H1 (cell line): ENCODE measurements at regions not wholly inside any gene's neighbourhood (a gene's known extent, or its start where the extent isn't known, plus 50 kb on each side); places are given as distances from the start of the nearest gene placed in this dataset.

Experiments
- CTCF ChIA-PET: fragments of 300-600 bp; sonication (Branson Sonifier 250); formaldehyde crosslinking; loops from one replicate; lab custom pipeline; 2021; ENCODE audit not compliant: partially characterized antibody; lab: Charles Lee
- POLR2A ChIA-PET: fragments of 300-600 bp; sonication (Branson Sonifier 250); formaldehyde crosslinking; loops from one replicate; lab custom pipeline; 2021; ENCODE audit warnings: inconsistent platforms; ENCODE audit not compliant: partially characterized antibody; lab: Charles Lee
- DNase-seq, 2 experiments: peaks; one replicate each; pipeline versions ENCODE4 v3.0.0 to v3.0.0-alpha.2; 2010 to 2022; ENCODE audit warnings: low spot score in 2 of 2, low read depth in 1 of 2, mixed read lengths in 1 of 2
- FAIRE-seq: peaks from 2 replicates; lab custom pipeline; 2011; peaks lifted over from hg19 to GRCh38; lab: Jason Lieb, UNC
- H2AFZ ChIP-seq: 2 replicates; pipeline ENCODE4 v1.8.1; 2012; ENCODE audit warnings: low read length, inconsistent platforms
- H2AK5ac ChIP-seq: 2 replicates; pipeline ENCODE4 v1.6.1; 2013; ENCODE audit warnings: low read depth, low read length
- H2BK120ac ChIP-seq: replicated peaks from 2 replicates; pipeline ENCODE3; 2013; ENCODE audit warnings: low read depth, low read length, inconsistent platforms
- H2BK12ac ChIP-seq: 2 replicates; pipeline ENCODE4 v1.6.1; 2013; ENCODE audit warnings: low read depth, low read length
- H2BK15ac ChIP-seq: 2 replicates; pipeline ENCODE4 v1.6.1; 2013; ENCODE audit warnings: low read length
- H2BK20ac ChIP-seq: 2 replicates; pipeline ENCODE4 v1.6.1; 2013; ENCODE audit warnings: low read length
- H2BK5ac ChIP-seq: 2 replicates; pipeline ENCODE4 v1.6.1; 2013; ENCODE audit warnings: low read depth, low read length
- H3K14ac ChIP-seq: 2 replicates; pipeline ENCODE4 v1.6.1; 2013; ENCODE audit warnings: inconsistent platforms; ENCODE audit not compliant: insufficient read length
- H3K18ac ChIP-seq: 2 replicates; pipeline ENCODE4 v1.6.1; 2013; ENCODE audit warnings: low read length; ENCODE audit errors: extremely low read depth
- H3K23ac ChIP-seq: 2 replicates; pipeline ENCODE4 v1.6.1; 2013; ENCODE audit warnings: inconsistent platforms; ENCODE audit not compliant: insufficient read length
- H3K23me2 ChIP-seq: 2 replicates; pipeline ENCODE4 v1.6.1; 2013; ENCODE audit warnings: low read depth, low read length
- H3K27ac ChIP-seq: 2 replicates; pipeline ENCODE4 v1.6.1; 2011; ENCODE audit warnings: low read depth, low read length, inconsistent platforms
- H3K27me3 ChIP-seq, 4 experiments: replicated peaks in 1 of 4; 1 replicate in 1 of 4; 2 replicates in 3 of 4; pipeline versions ENCODE4 v1.6.1 to v1.8.1; 2011 to 2013; ENCODE audit warnings: low read length in 3 of 4, mild to moderate bottlenecking in 3 of 4, inconsistent platforms in 2 of 4, mixed read lengths in 2 of 4, moderate library complexity in 1 of 4; ENCODE audit not compliant: control insufficient read depth in 3 of 4, insufficient read depth in 3 of 4; ENCODE audit errors: extremely low read depth in 1 of 4
- H3K36me3 ChIP-seq, 4 experiments: 2 replicates each; pipeline versions ENCODE4 v1.6.1 to v1.8.1; 2011 to 2013; ENCODE audit warnings: mild to moderate bottlenecking in 4 of 4, low read length in 3 of 4, moderate library complexity in 2 of 4, control low read depth in 1 of 4, inconsistent platforms in 1 of 4; ENCODE audit not compliant: insufficient read depth in 4 of 4, control insufficient read depth in 2 of 4
- H3K4ac ChIP-seq: replicated peaks from 2 replicates; pipeline ENCODE3; 2013; ENCODE audit warnings: low read length, low read depth, mixed read lengths, inconsistent platforms; ENCODE audit not compliant: insufficient read length
- H3K4me1 ChIP-seq, 4 experiments: replicated peaks in 1 of 4; 1 replicate in 1 of 4; 2 replicates in 3 of 4; pipeline versions ENCODE4 v1.6.1 to v1.8.1; 2011 to 2013; ENCODE audit warnings: low read length in 3 of 4, inconsistent platforms in 2 of 4, mixed read lengths in 1 of 4; ENCODE audit not compliant: insufficient read depth in 4 of 4, control insufficient read depth in 3 of 4
- H3K4me2 ChIP-seq, 2 experiments: 2 replicates each; pipeline versions ENCODE4 v1.6.1 to v1.8.1; 2011 to 2013; ENCODE audit warnings: low read depth in 2 of 2, low read length in 2 of 2, control low read depth in 1 of 2, inconsistent platforms in 1 of 2, mild to moderate bottlenecking in 1 of 2; ENCODE audit not compliant: insufficient read depth in 1 of 2
- H3K4me3 ChIP-seq, 4 experiments: fragments of 200-600, 300-600 bp in 1 of 4; sonication (generic), shearing (Covaris generic), sonication (Bioruptor Twin) in 1 of 4; 2 replicates each; pipeline versions ENCODE4 v1.5.1 to v1.8.1; 2011 to 2016; ENCODE audit warnings: low read length in 4 of 4, low read depth in 3 of 4, control low read depth in 2 of 4, inconsistent platforms in 2 of 4, mild to moderate bottlenecking in 2 of 4, mixed read lengths in 1 of 4, moderate library complexity in 1 of 4; ENCODE audit not compliant: insufficient read depth in 2 of 4; ENCODE audit errors: extremely low read depth in 1 of 4
- H3K56ac ChIP-seq: replicated peaks from 2 replicates; pipeline ENCODE3; 2013; ENCODE audit warnings: low read depth, mild to moderate bottlenecking, mixed read lengths, low read length, inconsistent platforms; ENCODE audit not compliant: insufficient read length
- H3K79me1 ChIP-seq: 2 replicates; pipeline ENCODE4 v1.6.1; 2013; ENCODE audit warnings: low read depth, low read length, control low read depth
- H3K79me2 ChIP-seq, 2 experiments: 2 replicates each; pipeline versions ENCODE4 v1.6.1 to v1.8.1; 2012 to 2013; ENCODE audit warnings: low read length in 2 of 2, mild to moderate bottlenecking in 2 of 2, inconsistent platforms in 1 of 2; ENCODE audit not compliant: insufficient read depth in 2 of 2, control insufficient read depth in 1 of 2
- H3K9ac ChIP-seq, 4 experiments: replicated peaks in 1 of 4; 1 replicate in 1 of 4; 2 replicates in 3 of 4; pipeline versions ENCODE4 v1.6.1 to v1.8.1; 2011 to 2013; ENCODE audit warnings: low read depth in 3 of 4, low read length in 3 of 4, control low read depth in 2 of 4, mild to moderate bottlenecking in 2 of 4, moderate library complexity in 2 of 4, inconsistent platforms in 1 of 4; ENCODE audit errors: extremely low read depth in 1 of 4
- H3K9me3 ChIP-seq, 2 experiments: 2 replicates each; pipeline versions ENCODE4 v1.6.1 to v1.8.1; 2012 to 2013; ENCODE audit warnings: mild to moderate bottlenecking in 2 of 2, moderate library complexity in 2 of 2, control low read depth in 1 of 2, inconsistent platforms in 1 of 2, low read depth in 1 of 2, low read length in 1 of 2, mixed read lengths in 1 of 2; ENCODE audit not compliant: insufficient read depth in 2 of 2
- H4K20me1 ChIP-seq, 2 experiments: replicated peaks in 1 of 2; 2 replicates each; pipeline versions ENCODE3 to v1.8.1; 2011 to 2013; ENCODE audit warnings: inconsistent platforms in 2 of 2, low read length in 2 of 2, mild to moderate bottlenecking in 1 of 2; ENCODE audit not compliant: insufficient read depth in 2 of 2, control insufficient read depth in 1 of 2
- H4K5ac ChIP-seq: 2 replicates; pipeline ENCODE4 v1.6.1; 2013; ENCODE audit warnings: low read length, low read depth, mixed read lengths, inconsistent platforms; ENCODE audit not compliant: insufficient read length
- H4K8ac ChIP-seq: 2 replicates; pipeline ENCODE4 v1.8.0; 2013; ENCODE audit warnings: mild to moderate bottlenecking, moderate library complexity, low read length, inconsistent platforms; ENCODE audit not compliant: insufficient read depth; ENCODE audit errors: extremely low read depth
- H4K91ac ChIP-seq: replicated peaks from 2 replicates; pipeline ENCODE3; 2013; ENCODE audit warnings: low read length, mixed read lengths, inconsistent platforms; ENCODE audit not compliant: insufficient read length
- CEBPB ChIP-seq: IDR thresholded peaks from 2 replicates; pipeline ENCODE4 v1.6.1; 2012; ENCODE audit warnings: low read depth, low read length
- HDAC6 ChIP-seq: IDR thresholded peaks from one replicate; pipeline ENCODE4 v1.7.1; 2012; ENCODE audit warnings: low read depth, mild to moderate bottlenecking, inconsistent platforms, low read length, moderate library complexity
- WGBS, 2 experiments: shearing (Covaris generic) in 1 of 2; methylation state at CpG; one replicate each; pipeline versions ENCODE4 v1.1.6 to v1.1.7; 2013 to 2015; ENCODE audit warnings: low lambda C conversion rate in 2 of 2, mixed read lengths in 2 of 2, inconsistent platforms in 1 of 2, low coverage in 1 of 2, missing lambda C conversion rate in 1 of 2; ENCODE audit not compliant: insufficient replicate concordance in 2 of 2, insufficient coverage in 1 of 2, insufficient read length in 1 of 2; ENCODE audit errors: extremely low coverage in 1 of 2, missing lambda C conversion rate in 1 of 2; 5-methylcytosine and 5-hydroxymethylcytosine counted together
- TF ChIP-seq, protein P1 (sequence below): IDR thresholded peaks from 2 replicates; pipeline ENCODE4 v1.6.1; 2012; ENCODE audit warnings: inconsistent platforms

DNA sequence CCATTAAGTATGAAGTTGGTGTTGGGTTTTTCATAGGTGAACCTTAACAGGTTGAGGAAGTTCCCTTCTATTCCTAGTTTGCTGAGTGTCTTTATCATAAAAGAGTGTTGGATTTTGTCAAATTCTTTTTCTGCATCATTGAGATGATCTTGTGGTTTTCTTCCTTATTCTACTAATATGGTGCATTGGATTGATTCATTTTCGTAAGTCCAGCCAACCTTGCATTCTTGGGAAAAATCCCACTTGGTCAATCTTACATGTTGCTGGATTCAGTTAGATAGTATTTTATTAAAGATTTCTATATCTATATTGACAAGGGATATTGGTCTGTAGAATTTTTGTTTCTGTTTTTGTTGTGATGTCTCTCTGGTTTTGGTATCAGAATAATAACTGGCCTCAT is 83.7 kb upstream of the C15orf39 start:
- Histone ChIP-seq H3K14ac (no peak overlapping the region), H3K27ac (no peak overlapping the region), H3K23me2 (no peaks in the 10 kb centered on the region), H3K27me3 (no peaks in the 10 kb centered on the region), H3K36me3 (no peaks in the 10 kb centered on the region), H2AK5ac (no peak overlapping the region), H3K18ac (no peak overlapping the region), H2BK120ac (no peak overlapping the region), H3K4me1 (no peaks in the 10 kb centered on the region), H3K4me2 (no peak overlapping the region), H3K9me3 (peaks cover 0 to 7% of the 10 kb centered on the region in 2 experiments; a peak in 1 of 4 replicates), H2BK15ac (no peak overlapping the region), H3K79me1 (no peaks in the 10 kb centered on the region), H3K4ac (no peak overlapping the region), H2BK12ac (no peak overlapping the region), H2AFZ (no peak overlapping the region; the same call in 1 of the 2 replicates), H4K20me1 (no peaks in the 10 kb centered on the region), H3K79me2 (no peaks in the 10 kb centered on the region), H2BK5ac (no peak overlapping the region), H3K56ac (no peak overlapping the region), H2BK20ac (no peak overlapping the region), H4K8ac (no peak overlapping the region), H3K23ac (no peak overlapping the region), H4K91ac (no peak overlapping the region), H3K4me3 (no peak overlapping the region), H4K5ac (no peak overlapping the region), H3K9ac (no peak overlapping the region)
- ChIA-PET CTCF (interaction anchor here (1.1 kb wide), 1 partner anchor 84 kb away, joined by 3 read pairs; no protein-coding TSS in a partner anchor), POLR2A (no interaction called here)
- DNase-seq, result no peak
- no peak for FAIRE-seq
- 96% methylated on average over 1 of the region's 1 CpG; no CpG with 5 or more reads in 1 of the 2 experiments for WGBS, 2 experiments
- TF ChIP-seq, protein P1, sequence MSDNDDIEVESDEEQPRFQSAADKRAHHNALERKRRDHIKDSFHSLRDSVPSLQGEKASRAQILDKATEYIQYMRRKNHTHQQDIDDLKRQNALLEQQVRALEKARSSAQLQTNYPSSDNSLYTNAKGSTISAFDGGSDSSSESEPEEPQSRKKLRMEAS, result no peak
- no peak for TF ChIP-seq HDAC6
- TF ChIP-seq CEBPB, result no peak
